ENCODE measurements at regions not wholly inside any gene's neighbourhood (a gene's known extent, or its start where the extent isn't known, plus 50 kb on each side); places are given as distances from the start of the nearest gene placed in this dataset.

DNA sequence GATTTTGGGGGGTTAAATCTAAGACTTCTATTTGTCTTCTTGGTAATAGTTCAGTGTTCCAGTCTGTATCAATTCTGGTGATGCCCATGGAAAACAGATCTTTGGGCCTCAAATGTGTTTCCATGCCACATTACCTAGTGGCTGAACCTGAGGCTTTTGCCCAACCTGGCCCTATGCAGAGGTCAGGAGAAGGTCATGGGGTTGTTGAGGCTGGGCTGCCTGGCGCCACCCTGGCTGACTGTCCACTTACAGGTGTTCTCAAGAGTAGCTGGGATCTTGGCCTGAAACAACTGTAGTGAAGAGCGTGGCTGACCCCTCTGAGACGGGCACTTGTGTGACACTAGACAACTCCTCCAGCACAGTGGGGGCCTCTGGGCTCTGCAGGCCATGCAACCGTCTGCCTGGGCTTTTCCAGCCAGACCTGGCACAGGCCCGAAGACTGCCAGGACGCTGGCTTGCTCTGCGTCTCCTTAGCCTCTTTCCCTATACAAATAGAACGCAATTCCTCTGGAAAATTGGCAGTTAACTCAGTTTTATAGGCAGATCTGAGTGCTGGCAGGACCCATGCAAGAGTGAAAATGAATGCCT, 127.8 kb downstream of the TRIM43 start:
- Histone ChIP-seq H3K9me1 (replicated peaks; ENCODE audit: control insufficient read depth, extremely low read depth, insufficient read depth, low read length) (no peaks in the 10 kb centered on the region), H3K9me3 (replicated peaks; ENCODE audit: control insufficient read depth, insufficient read depth, low read length) (no peaks in the 10 kb centered on the region), H3K36me3 (ENCODE audit: control insufficient read depth in 2 of 2, extremely low read depth in 1 of 2, insufficient read depth in 2 of 2, low read length in 2 of 2) (no peaks in the 10 kb centered on the region), H2AFZ (ENCODE audit: low read depth, low read length) (no peak overlapping the region), H3K27me3 (ENCODE audit: control insufficient read depth in 2 of 2, insufficient read depth in 2 of 2, low read length in 2 of 2) (peaks cover 0 to 1% of the 10 kb centered on the region in 2 experiments), H4K20me1 (replicated peaks; ENCODE audit: control insufficient read depth, extremely low read depth, insufficient read depth, low read length) (no peaks in the 10 kb centered on the region), H3K79me2 (ENCODE audit: control insufficient read depth, insufficient read depth, low read length) (no peaks in the 10 kb centered on the region), H3K9ac (replicated peaks; ENCODE audit: extremely low read depth, insufficient read depth, low read length) (no peak overlapping the region), H3K4me3 (replicated peaks in 1 of 3; ENCODE audit: insufficient read depth in 1 of 3, low read depth in 1 of 3, low read length in 3 of 3) (no peak overlapping the region), H3K27ac (ENCODE audit: insufficient read depth, low read depth, low read length) (no peak overlapping the region), H3K4me2 (ENCODE audit: insufficient read depth, low read length) (no peak overlapping the region), H3K4me1 (ENCODE audit: control insufficient read depth, extremely low read depth, insufficient read depth, low read length) (no peaks in the 10 kb centered on the region)
- TF ChIP-seq, protein P1, sequence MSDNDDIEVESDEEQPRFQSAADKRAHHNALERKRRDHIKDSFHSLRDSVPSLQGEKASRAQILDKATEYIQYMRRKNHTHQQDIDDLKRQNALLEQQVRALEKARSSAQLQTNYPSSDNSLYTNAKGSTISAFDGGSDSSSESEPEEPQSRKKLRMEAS (IDR thresholded peaks at IDR 0.05; ENCODE audit: insufficient read depth, insufficient read length), result no peak
- no peak for TF ChIP-seq JUN (IDR thresholded peaks at IDR 0.05; ENCODE audit: borderline replicate concordance, insufficient read depth, insufficient read length, low read depth)
- no peak for TF ChIP-seq MYC (IDR thresholded peaks at IDR 0.05; ENCODE audit: low read depth, low read length)
- TF ChIP-seq, protein P2, sequence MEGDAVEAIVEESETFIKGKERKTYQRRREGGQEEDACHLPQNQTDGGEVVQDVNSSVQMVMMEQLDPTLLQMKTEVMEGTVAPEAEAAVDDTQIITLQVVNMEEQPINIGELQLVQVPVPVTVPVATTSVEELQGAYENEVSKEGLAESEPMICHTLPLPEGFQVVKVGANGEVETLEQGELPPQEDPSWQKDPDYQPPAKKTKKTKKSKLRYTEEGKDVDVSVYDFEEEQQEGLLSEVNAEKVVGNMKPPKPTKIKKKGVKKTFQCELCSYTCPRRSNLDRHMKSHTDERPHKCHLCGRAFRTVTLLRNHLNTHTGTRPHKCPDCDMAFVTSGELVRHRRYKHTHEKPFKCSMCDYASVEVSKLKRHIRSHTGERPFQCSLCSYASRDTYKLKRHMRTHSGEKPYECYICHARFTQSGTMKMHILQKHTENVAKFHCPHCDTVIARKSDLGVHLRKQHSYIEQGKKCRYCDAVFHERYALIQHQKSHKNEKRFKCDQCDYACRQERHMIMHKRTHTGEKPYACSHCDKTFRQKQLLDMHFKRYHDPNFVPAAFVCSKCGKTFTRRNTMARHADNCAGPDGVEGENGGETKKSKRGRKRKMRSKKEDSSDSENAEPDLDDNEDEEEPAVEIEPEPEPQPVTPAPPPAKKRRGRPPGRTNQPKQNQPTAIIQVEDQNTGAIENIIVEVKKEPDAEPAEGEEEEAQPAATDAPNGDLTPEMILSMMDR (IDR thresholded peaks at IDR 0.05; ENCODE audit: extremely low read depth in 1 of 2, insufficient read depth in 1 of 2, low read depth in 1 of 2, low read length in 2 of 2), result no peak
- TF ChIP-seq GATA2 (IDR thresholded peaks at IDR 0.05; ENCODE audit: insufficient read depth, insufficient read length, low read depth, low read length), result no peak
- TF ChIP-seq FOS (IDR thresholded peaks at IDR 0.05; ENCODE audit: borderline replicate concordance, insufficient read depth, low read length), result no peak
- TF ChIP-seq EZH2 (IDR thresholded peaks at IDR 0.05; ENCODE audit: borderline replicate concordance, low read depth, low read length, severe bottlenecking), result no peak
- no peak for TF ChIP-seq POLR2AphosphoS5 (IDR thresholded peaks at IDR 0.05; ENCODE audit: insufficient read depth, low read depth, low read length)
- no peak for TF ChIP-seq POLR2A (IDR thresholded peaks at IDR 0.05; ENCODE audit: low read depth, low read length)
- CTCF ChIA-PET, result no interaction called here
- no TSS peak for BruUV-seq (replicated peaks)
- intact Hi-C loops (cut with micrococcal nuclease) (no loop called here), dilution Hi-C loops (cut with MboI; ENCODE audit: extremely low pct_ligation_motif_present, low sequenced_read_pairs) (no loop called here)
- DNase-seq (ENCODE audit: low read depth, low spot score), result no peak
- no peak for FAIRE-seq
- POLR2A ChIA-PET, result no interaction called here

Measured in endothelial cell of umbilical vein (primary cell).